Ovary (tissue), 3 donors: ENCODE measurements at regions not wholly inside any gene's neighbourhood (a gene's known extent, or its start where the extent isn't known, plus 50 kb on each side); places are given as distances from the start of the nearest gene placed in this dataset.

Source experiments
- EP300 ChIP-seq: sonication (generic); formaldehyde crosslinking; IDR thresholded peaks from one replicate; pipeline ENCODE4 v1.6.1; 2017; ENCODE audit warnings: antibody characterized with exemption
- POLR2A ChIP-seq: fragments of 450-650 bp; IDR thresholded peaks from one replicate; pipeline ENCODE4 v1.6.1; 2017; ENCODE audit warnings: antibody characterized with exemption, mild to moderate bottlenecking, moderate library complexity
- TF ChIP-seq, protein P1 (sequence below), 3 donors: fragments of 450-650 bp in 2 of 3; fragments of 200-600 bp in 1 of 3; IDR thresholded peaks; one replicate each; pipeline versions ENCODE4 v1.5.1 to v1.8.0; 2016 to 2022; ENCODE audit warnings: antibody characterized with exemption in 3 of 3, mild to moderate bottlenecking in 1 of 3
- donor health status: DM: no; HTN: no; CAD: no.

DNA sequence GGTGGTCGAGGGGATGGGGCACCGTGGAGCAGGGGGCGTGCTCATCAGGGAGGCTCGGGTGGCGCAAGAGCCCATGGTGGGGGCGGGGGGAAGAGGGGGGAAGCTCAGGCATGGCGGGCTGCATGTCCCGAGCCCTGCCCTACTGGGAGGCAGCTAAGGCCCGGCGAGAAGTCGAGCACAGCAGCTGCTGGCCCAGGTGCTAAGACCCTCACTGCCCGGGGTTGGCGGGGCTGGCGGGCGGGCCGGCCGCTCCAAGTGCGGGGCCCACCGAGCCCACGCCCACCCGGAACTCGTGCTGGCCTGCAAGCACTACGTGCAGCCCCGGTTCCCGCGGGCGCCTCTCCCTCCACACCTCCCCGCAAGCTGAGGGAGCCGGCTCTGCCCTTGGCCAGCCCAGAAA is 55.0 kb upstream of the FAM171A1 start:
- TF ChIP-seq EP300 (no peak), POLR2A (no peak)
- TF ChIP-seq, protein P1, sequence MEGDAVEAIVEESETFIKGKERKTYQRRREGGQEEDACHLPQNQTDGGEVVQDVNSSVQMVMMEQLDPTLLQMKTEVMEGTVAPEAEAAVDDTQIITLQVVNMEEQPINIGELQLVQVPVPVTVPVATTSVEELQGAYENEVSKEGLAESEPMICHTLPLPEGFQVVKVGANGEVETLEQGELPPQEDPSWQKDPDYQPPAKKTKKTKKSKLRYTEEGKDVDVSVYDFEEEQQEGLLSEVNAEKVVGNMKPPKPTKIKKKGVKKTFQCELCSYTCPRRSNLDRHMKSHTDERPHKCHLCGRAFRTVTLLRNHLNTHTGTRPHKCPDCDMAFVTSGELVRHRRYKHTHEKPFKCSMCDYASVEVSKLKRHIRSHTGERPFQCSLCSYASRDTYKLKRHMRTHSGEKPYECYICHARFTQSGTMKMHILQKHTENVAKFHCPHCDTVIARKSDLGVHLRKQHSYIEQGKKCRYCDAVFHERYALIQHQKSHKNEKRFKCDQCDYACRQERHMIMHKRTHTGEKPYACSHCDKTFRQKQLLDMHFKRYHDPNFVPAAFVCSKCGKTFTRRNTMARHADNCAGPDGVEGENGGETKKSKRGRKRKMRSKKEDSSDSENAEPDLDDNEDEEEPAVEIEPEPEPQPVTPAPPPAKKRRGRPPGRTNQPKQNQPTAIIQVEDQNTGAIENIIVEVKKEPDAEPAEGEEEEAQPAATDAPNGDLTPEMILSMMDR (IDR thresholded peaks at IDR 0.05), result no peak
